ENCODE measurements at regions not wholly inside any gene's neighbourhood (a gene's known extent, or its start where the extent isn't known, plus 50 kb on each side); places are given as distances from the start of the nearest gene placed in this dataset.
"Not testable (repeated sequence)": the region's sequence is repeated elsewhere in the genome, so short reads cannot be mapped to it uniquely, and the experiment has no call there.

GRCh38 chrX:1106478-1107210 lies 105.8 kb downstream of the CRLF2 start:
- TF ChIP-seq CTCF (IDR thresholded peaks at IDR 0.05) = no peak
- Mint-ChIP-seq H3K4me3 (no peak overlapping the region), H3K27me3 (ENCODE audit: low read depth, poor library complexity) (peaks cover 48% of the 10 kb centered on the region), H3K27ac (no peak overlapping the region), H3K36me3 (ENCODE audit: low read depth) (no peaks in the 10 kb centered on the region), H3K9me3 (no peaks in the 10 kb centered on the region), H3K4me1 (peaks cover 18% of the 10 kb centered on the region)
- DNase-seq = no peak

DNA sequence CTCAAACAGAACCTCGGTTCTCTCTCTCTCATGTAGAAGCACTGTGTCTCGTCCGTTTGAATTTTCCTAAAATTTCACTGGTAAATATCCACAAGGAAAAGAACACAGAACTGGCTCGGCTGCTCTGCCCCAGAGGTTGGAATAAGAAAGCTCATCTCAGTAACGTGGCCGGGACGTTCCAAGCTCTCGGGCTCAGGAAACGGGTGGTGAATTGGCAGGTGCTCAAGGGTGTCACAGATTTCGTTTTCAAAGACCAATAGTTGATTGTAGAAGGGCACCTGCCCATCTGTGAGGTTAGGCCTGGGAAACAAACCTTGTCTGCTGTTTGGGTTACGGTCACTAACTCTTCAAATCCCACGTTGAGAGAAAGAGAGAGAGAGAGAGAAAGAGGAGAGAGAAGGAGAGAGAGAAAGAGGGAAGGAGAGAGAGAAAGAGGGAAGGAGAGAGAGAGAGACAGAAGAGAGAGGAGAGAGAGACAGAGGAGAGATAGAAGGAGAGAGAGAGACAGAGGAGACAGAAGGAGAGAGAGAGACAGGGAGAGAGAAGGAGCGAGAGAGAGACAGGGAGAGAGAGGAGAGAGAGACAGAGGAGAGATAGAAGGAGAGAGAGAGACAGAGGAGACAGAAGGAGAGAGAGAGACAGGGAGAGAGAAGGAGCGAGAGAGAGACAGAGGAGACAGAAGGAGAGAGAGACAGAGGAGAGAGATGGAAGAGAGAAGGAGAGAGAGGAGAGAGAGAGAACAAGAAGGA lies 106.6 kb downstream of the CRLF2 start:
- Mint-ChIP-seq H3K4me3 (no peak overlapping the region), H3K36me3 (ENCODE audit: low read depth) (no peaks in the 10 kb centered on the region), H3K4me1 (peaks cover 10% of the 10 kb centered on the region), H3K27ac (no peak overlapping the region), H3K27me3 (ENCODE audit: low read depth, poor library complexity) (peaks cover 40% of the 10 kb centered on the region), H3K9me3 (no peaks in the 10 kb centered on the region)
- TF ChIP-seq CTCF (IDR thresholded peaks at IDR 0.05) = no peak
- DNase-seq = no peak

- H3K27me3 Mint-ChIP-seq (ENCODE audit: low read depth, poor library complexity) = peaks cover 32% of the 10 kb centered on the region
- H3K36me3 Mint-ChIP-seq (ENCODE audit: low read depth); H3K4me1 Mint-ChIP-seq; H3K4me3 Mint-ChIP-seq; H3K9me3 Mint-ChIP-seq; DNase-seq; H3K27ac Mint-ChIP-seq: not testable (repeated sequence)
Measured at GRCh38 chrX:1105031-1105430, 107.4 kb downstream of the CRLF2 start.

GRCh38 chrX:1103360-1103759 lies 109.1 kb downstream of the CRLF2 start:
- no peaks in the 10 kb centered on the region for H3K36me3 Mint-ChIP-seq (ENCODE audit: low read depth)
- H3K27ac Mint-ChIP-seq = no peak overlapping the region
- TF ChIP-seq CTCF (IDR thresholded peaks at IDR 0.05) = no peak
- peaks cover 1% of the 10 kb centered on the region for H3K4me1 Mint-ChIP-seq
- no peak for DNase-seq
- H3K4me3 Mint-ChIP-seq = no peak overlapping the region
- H3K9me3 Mint-ChIP-seq = peaks cover 5% of the 10 kb centered on the region
- H3K27me3 Mint-ChIP-seq (ENCODE audit: low read depth, poor library complexity) = peaks cover 21% of the 10 kb centered on the region

GRCh38 chrX:1102786-1103185 lies 109.7 kb downstream of the CRLF2 start:
- Mint-ChIP-seq H3K4me1 (no peaks in the 10 kb centered on the region), H3K36me3 (ENCODE audit: low read depth) (no peaks in the 10 kb centered on the region), H3K27me3 (ENCODE audit: low read depth, poor library complexity) (peaks cover 21% of the 10 kb centered on the region), H3K4me3 (no peak overlapping the region), H3K9me3 (peaks cover 9% of the 10 kb centered on the region), H3K27ac (no peak overlapping the region)
- DNase-seq = no peak
- no peak for TF ChIP-seq CTCF (IDR thresholded peaks at IDR 0.05)

DNA sequence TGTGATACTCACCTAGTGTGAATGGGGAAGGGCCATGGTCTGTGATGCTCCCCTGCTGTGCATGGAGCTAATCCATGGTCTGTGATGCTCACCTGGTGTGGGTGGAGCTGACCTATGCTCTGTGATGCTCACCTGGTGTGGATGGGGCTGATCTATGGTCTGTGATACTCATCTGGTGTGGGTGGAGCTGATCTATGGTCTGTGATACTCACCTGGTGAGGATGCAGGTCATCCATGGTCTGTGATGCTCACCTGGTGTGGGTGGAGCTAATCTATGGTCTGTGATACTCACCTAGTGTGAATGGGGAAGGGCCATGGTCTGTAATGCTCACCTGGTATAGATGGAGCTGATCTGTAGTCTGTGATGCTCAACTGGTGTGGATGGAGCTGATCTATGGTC lies 110.2 kb downstream of the CRLF2 start:
- DNase-seq; H3K4me1 Mint-ChIP-seq; H3K4me3 Mint-ChIP-seq; H3K27ac Mint-ChIP-seq; H3K36me3 Mint-ChIP-seq (ENCODE audit: low read depth): not testable (repeated sequence)
- Mint-ChIP-seq H3K27me3 (ENCODE audit: low read depth, poor library complexity) (peaks cover 24% of the 10 kb centered on the region), H3K9me3 (peaks cover 15% of the 10 kb centered on the region)
